Fibroblast of mammary gland (primary cell): ENCODE measurements at regions not wholly inside any gene's neighbourhood (a gene's known extent, or its start where the extent isn't known, plus 50 kb on each side); places are given as distances from the start of the nearest gene placed in this dataset.

Source experiments
- DNase-seq: peaks from one replicate; pipeline ENCODE4 v3.0.0-alpha.2; 2010; ENCODE audit warnings: low read depth
- H3K4me3 ChIP-seq: 2 replicates; pipeline ENCODE4 v1.5.1; 2011; ENCODE audit warnings: low read depth, mild to moderate bottlenecking, low read length, moderate library complexity; ENCODE audit not compliant: control insufficient read depth
- TF ChIP-seq, protein P1 (sequence below): conservative IDR thresholded peaks from 2 replicates; pipeline ENCODE4 v1.5.1; 2011; ENCODE audit warnings: low read depth, low read length, inconsistent platforms; ENCODE audit not compliant: control insufficient read depth, insufficient read depth

DNA sequence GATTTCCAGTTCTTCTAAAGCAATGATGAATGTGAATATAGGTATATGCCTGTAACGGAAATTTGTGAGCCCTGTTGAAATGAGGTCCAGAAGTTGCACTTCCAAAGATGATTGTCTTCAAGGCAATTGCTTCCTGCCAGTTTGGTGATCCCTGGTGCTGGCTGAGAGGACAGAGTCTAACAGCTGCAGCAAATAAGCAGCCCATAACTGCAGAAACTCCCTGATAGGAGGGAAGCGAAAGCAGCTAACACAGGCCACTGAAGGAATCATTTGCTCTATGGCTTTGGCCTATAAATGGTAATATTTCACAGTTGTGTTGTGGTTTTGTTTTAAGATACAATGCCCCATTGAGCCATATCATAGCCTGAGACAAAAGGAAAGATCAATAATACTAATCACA lies 451.5 kb upstream of the MIR17HG start:
- TF ChIP-seq, protein P1, sequence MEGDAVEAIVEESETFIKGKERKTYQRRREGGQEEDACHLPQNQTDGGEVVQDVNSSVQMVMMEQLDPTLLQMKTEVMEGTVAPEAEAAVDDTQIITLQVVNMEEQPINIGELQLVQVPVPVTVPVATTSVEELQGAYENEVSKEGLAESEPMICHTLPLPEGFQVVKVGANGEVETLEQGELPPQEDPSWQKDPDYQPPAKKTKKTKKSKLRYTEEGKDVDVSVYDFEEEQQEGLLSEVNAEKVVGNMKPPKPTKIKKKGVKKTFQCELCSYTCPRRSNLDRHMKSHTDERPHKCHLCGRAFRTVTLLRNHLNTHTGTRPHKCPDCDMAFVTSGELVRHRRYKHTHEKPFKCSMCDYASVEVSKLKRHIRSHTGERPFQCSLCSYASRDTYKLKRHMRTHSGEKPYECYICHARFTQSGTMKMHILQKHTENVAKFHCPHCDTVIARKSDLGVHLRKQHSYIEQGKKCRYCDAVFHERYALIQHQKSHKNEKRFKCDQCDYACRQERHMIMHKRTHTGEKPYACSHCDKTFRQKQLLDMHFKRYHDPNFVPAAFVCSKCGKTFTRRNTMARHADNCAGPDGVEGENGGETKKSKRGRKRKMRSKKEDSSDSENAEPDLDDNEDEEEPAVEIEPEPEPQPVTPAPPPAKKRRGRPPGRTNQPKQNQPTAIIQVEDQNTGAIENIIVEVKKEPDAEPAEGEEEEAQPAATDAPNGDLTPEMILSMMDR, result no peak

DNA sequence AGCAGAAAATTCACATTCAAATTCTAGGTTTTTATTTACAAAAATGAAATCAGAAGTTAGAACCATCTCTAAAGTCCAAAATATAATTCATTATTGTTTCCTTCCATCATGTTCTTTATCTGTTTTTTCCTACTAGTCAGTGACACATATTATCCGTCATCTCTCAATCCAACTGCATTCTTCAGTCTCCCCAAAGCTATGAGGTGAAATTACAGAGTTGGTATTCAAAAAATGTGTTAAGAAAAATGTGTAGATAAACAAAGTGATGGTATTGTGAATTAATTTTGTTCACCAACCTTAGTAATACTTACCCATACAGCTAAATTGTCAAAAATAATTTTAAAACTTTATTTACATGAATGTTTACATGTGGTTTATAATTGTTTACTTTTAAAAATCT lies 448.7 kb upstream of the MIR17HG start:
- no peak for DNase-seq

More for the DNA sequence above, 451.5 kb upstream of the MIR17HG start:
- DNase-seq, result no peak
- no peak overlapping the region for H3K4me3 ChIP-seq

DNA sequence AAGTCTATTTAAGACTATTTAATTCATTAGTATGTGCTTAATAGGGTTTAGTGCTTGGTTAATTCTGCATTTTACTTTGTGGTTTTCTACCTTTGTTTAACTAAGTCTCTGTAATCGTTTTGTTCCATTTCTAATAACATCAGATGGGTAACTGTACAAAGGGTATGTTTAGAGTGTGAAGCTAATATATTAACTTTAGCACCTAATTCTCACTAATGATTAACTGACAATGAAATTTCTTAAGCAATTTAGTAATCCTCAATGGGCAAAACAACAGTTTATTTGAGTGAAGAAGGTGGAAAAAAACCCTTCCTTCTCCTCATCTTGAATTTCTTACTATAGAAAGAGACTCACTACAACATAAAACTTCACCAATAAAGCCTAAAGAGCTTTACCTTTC lies 448.1 kb upstream of the MIR17HG start:
- TF ChIP-seq, protein P1, result no peak
- no peak overlapping the region for H3K4me3 ChIP-seq
- DNase-seq, result no peak

More for the DNA sequence above, 448.7 kb upstream of the MIR17HG start:
- TF ChIP-seq, protein P1, result no peak
- H3K4me3 ChIP-seq, result no peak overlapping the region

DNA sequence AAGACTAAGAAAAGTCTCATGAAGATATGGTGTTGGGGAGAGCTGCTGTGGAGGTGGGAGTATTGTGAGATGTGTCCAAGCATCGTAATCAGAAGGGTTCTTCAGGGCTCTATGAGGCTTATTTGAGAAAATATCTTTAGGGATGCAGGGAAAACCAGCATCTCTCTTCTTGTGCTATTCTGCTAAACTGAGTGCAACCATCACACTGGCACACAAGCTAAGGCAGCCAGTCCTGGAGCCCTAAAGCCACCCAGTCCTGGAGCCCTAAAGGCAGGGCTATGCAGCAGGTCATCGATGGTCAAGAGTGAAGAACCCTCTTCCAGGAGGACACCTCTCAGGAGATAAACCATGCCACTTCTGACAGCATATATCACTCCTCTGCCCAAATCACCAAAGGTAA lies 445.2 kb upstream of the MIR17HG start:
- DNase-seq, result no peak
- no peak overlapping the region for H3K4me3 ChIP-seq
- TF ChIP-seq, protein P1, result no peak

DNA sequence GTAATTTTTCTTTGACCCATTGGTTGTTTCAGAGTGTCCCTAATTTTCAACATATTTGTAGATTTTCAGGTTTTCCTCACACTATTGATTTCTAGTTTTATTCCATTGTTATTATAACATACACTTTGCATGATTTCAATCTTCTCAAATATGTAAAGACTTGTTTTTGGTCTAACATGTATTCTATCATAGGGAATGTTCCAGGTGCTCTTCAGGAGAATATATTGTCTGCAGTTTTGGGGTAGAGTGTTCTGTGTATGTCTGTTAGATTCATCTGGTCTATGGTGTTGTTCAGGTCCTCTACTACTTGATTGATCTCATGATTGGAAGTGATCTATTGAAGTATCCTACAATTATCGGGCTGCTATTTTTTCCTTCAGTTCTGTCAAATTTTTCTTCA lies 440.9 kb upstream of the MIR17HG start:
- H3K4me3 ChIP-seq, result no peak overlapping the region
- TF ChIP-seq, protein P1, result no peak
- no peak for DNase-seq

DNA sequence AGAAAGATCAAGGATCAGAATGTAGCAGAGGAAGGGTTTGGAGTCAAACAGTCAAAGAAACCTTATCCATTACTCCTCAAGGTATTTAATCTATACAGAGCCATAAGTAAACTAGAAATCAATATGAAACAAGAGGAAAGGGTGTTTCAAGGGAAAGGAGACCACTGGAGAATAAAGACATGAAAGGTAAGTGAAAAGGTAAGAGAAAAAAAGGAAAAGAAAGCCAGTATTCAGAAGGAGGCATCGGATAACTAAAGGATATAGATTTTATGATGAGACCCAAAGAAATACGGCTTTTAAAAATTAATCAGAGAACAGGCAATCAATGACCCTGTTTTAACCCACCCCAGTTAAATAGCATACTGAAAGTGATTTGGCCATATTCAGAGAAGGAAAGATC lies 438.7 kb upstream of the MIR17HG start:
- no peak for DNase-seq
- H3K4me3 ChIP-seq, result no peak overlapping the region
- TF ChIP-seq, protein P1, result no peak

DNA sequence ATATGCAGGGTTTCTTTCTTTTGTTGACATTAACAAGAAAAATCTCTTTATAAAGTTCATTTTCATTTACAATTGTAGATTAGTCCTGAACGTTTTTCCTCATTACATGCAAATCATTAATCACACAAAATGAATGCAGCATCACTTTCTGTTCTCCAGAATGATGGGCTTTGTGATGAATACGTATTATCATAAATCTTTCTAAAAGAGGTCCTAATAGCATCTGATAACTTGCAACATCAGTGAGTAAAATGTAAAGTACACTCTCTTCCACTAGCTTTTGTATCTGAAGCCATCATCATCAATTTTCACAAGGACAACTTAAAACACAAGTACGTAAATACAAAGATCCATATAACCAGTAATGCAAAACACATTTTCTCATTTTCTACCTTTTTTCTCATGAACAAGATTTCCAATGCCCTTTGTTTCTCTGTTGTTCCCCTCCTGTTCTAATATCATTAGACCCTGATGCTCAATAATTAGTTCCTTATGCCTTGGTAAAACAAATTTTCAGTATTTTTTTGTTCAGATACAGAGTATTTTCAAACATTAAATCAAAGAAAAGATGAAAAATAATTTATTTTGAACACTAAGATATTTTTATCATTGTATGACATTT lies 437.4 kb upstream of the MIR17HG start:
- no peak overlapping the region for H3K4me3 ChIP-seq
- no peak for DNase-seq
- TF ChIP-seq, protein P1, result no peak
